ENCODE measurements at regions not wholly inside any gene's neighbourhood (a gene's known extent, or its start where the extent isn't known, plus 50 kb on each side); places are given as distances from the start of the nearest gene placed in this dataset.

- no peaks in the 10 kb centered on the region for H3K36me3 Mint-ChIP-seq (ENCODE audit: low read depth)
- no peak for DNase-seq (ENCODE audit: low spot score)
- H3K4me1 Mint-ChIP-seq (ENCODE audit: low read depth): no peaks in the 10 kb centered on the region
- H3K9me3 Mint-ChIP-seq: no peaks in the 10 kb centered on the region
- H3K27ac Mint-ChIP-seq: no peak overlapping the region
- H3K4me3 Mint-ChIP-seq: no peak overlapping the region
- peaks cover 46% of the 10 kb centered on the region for H3K27me3 Mint-ChIP-seq (ENCODE audit: low read depth)
These were observed 255.8 kb upstream of the HNRNPA3 start for GRCh38 chr2:176956791-176957190.

GRCh38 chr2:176959614-176960013 lies 253.0 kb upstream of the HNRNPA3 start:
- no peaks in the 10 kb centered on the region for H3K36me3 Mint-ChIP-seq (ENCODE audit: low read depth)
- H3K27me3 Mint-ChIP-seq (ENCODE audit: low read depth): peaks cover 60% of the 10 kb centered on the region
- H3K4me1 Mint-ChIP-seq (ENCODE audit: low read depth): no peaks in the 10 kb centered on the region
- no peaks in the 10 kb centered on the region for H3K9me3 Mint-ChIP-seq
- H3K4me3 Mint-ChIP-seq: no peak overlapping the region
- H3K27ac Mint-ChIP-seq: no peak overlapping the region
- no peak for DNase-seq (ENCODE audit: low spot score)

- Mint-ChIP-seq H3K36me3 (ENCODE audit: low read depth) (no peaks in the 10 kb centered on the region), H3K27me3 (ENCODE audit: low read depth) (peaks cover 57% of the 10 kb centered on the region), H3K9me3 (no peaks in the 10 kb centered on the region), H3K4me3 (no peak overlapping the region), H3K4me1 (ENCODE audit: low read depth) (no peaks in the 10 kb centered on the region), H3K27ac (no peak overlapping the region)
- no peak for DNase-seq (ENCODE audit: low spot score)
These were observed 252.5 kb upstream of the HNRNPA3 start for GRCh38 chr2:176960061-176960460.

GRCh38 chr2:176960736-176961520 lies 251.7 kb upstream of the HNRNPA3 start:
- Mint-ChIP-seq H3K27ac (no peak overlapping the region), H3K4me3 (no peak overlapping the region), H3K36me3 (ENCODE audit: low read depth) (no peaks in the 10 kb centered on the region), H3K4me1 (ENCODE audit: low read depth) (no peaks in the 10 kb centered on the region), H3K9me3 (no peaks in the 10 kb centered on the region), H3K27me3 (ENCODE audit: low read depth) (peaks cover 60% of the 10 kb centered on the region)
- no peak for DNase-seq (ENCODE audit: low spot score)

- H3K9me3 Mint-ChIP-seq: no peaks in the 10 kb centered on the region
- H3K4me3 Mint-ChIP-seq: no peak overlapping the region
- H3K27ac Mint-ChIP-seq: no peak overlapping the region
- H3K27me3 Mint-ChIP-seq (ENCODE audit: low read depth): peaks cover 55% of the 10 kb centered on the region
- no peak for DNase-seq (ENCODE audit: low spot score)
- H3K36me3 Mint-ChIP-seq (ENCODE audit: low read depth): no peaks in the 10 kb centered on the region
- no peaks in the 10 kb centered on the region for H3K4me1 Mint-ChIP-seq (ENCODE audit: low read depth)
These were observed 250.6 kb upstream of the HNRNPA3 start for GRCh38 chr2:176961775-176962619.

GRCh38 chr2:176963568-176964287 lies 248.9 kb upstream of the HNRNPA3 start:
- H3K9me3 Mint-ChIP-seq: no peaks in the 10 kb centered on the region
- no peaks in the 10 kb centered on the region for H3K4me1 Mint-ChIP-seq (ENCODE audit: low read depth)
- DNase-seq (ENCODE audit: low spot score): no peak
- H3K4me3 Mint-ChIP-seq: no peak overlapping the region
- H3K27ac Mint-ChIP-seq: no peak overlapping the region
- peaks cover 61% of the 10 kb centered on the region for H3K27me3 Mint-ChIP-seq (ENCODE audit: low read depth)
- no peaks in the 10 kb centered on the region for H3K36me3 Mint-ChIP-seq (ENCODE audit: low read depth)

GRCh38 chr2:176967911-176968450 lies 244.6 kb upstream of the HNRNPA3 start:
- no peaks in the 10 kb centered on the region for H3K9me3 Mint-ChIP-seq

GRCh38 chr2:176969642-176970359 lies 242.8 kb upstream of the HNRNPA3 start:
- DNase-seq (ENCODE audit: low spot score): no peak
- H3K27me3 Mint-ChIP-seq (ENCODE audit: low read depth): peaks cover 39% of the 10 kb centered on the region
- H3K36me3 Mint-ChIP-seq (ENCODE audit: low read depth): no peaks in the 10 kb centered on the region
- H3K27ac Mint-ChIP-seq: no peak overlapping the region
- H3K4me1 Mint-ChIP-seq (ENCODE audit: low read depth): no peaks in the 10 kb centered on the region
- no peaks in the 10 kb centered on the region for H3K9me3 Mint-ChIP-seq
- H3K4me3 Mint-ChIP-seq: no peak overlapping the region

More at GRCh38 chr2:176967911-176968450, 244.6 kb upstream of the HNRNPA3 start:
- Mint-ChIP-seq H3K36me3 (ENCODE audit: low read depth) (no peaks in the 10 kb centered on the region), H3K4me1 (ENCODE audit: low read depth) (no peaks in the 10 kb centered on the region), H3K27ac (no peak overlapping the region), H3K4me3 (no peak overlapping the region), H3K27me3 (ENCODE audit: low read depth) (peaks cover 39% of the 10 kb centered on the region)
- no peak for DNase-seq (ENCODE audit: low spot score)

GRCh38 chr2:176976736-176977685 lies 235.6 kb upstream of the HNRNPA3 start:
- Mint-ChIP-seq H3K4me1 (ENCODE audit: low read depth) (no peaks in the 10 kb centered on the region), H3K36me3 (ENCODE audit: low read depth) (no peaks in the 10 kb centered on the region), H3K27me3 (ENCODE audit: low read depth) (peaks cover 32% of the 10 kb centered on the region), H3K9me3 (no peaks in the 10 kb centered on the region), H3K4me3 (no peak overlapping the region), H3K27ac (no peak overlapping the region)
- DNase-seq (ENCODE audit: low spot score): no peak

GRCh38 chr2:176978921-176979320 lies 233.7 kb upstream of the HNRNPA3 start:
- H3K36me3 Mint-ChIP-seq (ENCODE audit: low read depth): no peaks in the 10 kb centered on the region

GRCh38 chr2:176979981-176980710 lies 232.4 kb upstream of the HNRNPA3 start:
- no peaks in the 10 kb centered on the region for H3K36me3 Mint-ChIP-seq (ENCODE audit: low read depth)
- H3K27me3 Mint-ChIP-seq (ENCODE audit: low read depth): peaks cover 21% of the 10 kb centered on the region
- H3K27ac Mint-ChIP-seq: no peak overlapping the region
- no peaks in the 10 kb centered on the region for H3K4me1 Mint-ChIP-seq (ENCODE audit: low read depth)
- H3K4me3 Mint-ChIP-seq: no peak overlapping the region
- no peak for DNase-seq (ENCODE audit: low spot score)
- H3K9me3 Mint-ChIP-seq: no peaks in the 10 kb centered on the region

More at GRCh38 chr2:176978921-176979320, 233.7 kb upstream of the HNRNPA3 start:
- Mint-ChIP-seq H3K27ac (no peak overlapping the region), H3K9me3 (no peaks in the 10 kb centered on the region), H3K4me3 (no peak overlapping the region), H3K4me1 (ENCODE audit: low read depth) (no peaks in the 10 kb centered on the region), H3K27me3 (ENCODE audit: low read depth) (peaks cover 22% of the 10 kb centered on the region)
- DNase-seq (ENCODE audit: low spot score): no peak

- Mint-ChIP-seq H3K36me3 (ENCODE audit: low read depth) (no peaks in the 10 kb centered on the region), H3K27ac (no peak overlapping the region), H3K27me3 (ENCODE audit: low read depth) (peaks cover 38% of the 10 kb centered on the region), H3K4me3 (no peak overlapping the region), H3K4me1 (ENCODE audit: low read depth) (no peaks in the 10 kb centered on the region), H3K9me3 (no peaks in the 10 kb centered on the region)
- no peak for DNase-seq (ENCODE audit: low spot score)
These were observed 227.6 kb upstream of the HNRNPA3 start for GRCh38 chr2:176984987-176985386.

Measured in T-helper 2 cell treated with Interferon-gamma antibody and Interleukin-4, amounts not matched to agents 5 μg/mL and 100 μg/mL, for 36 hours (primary cell).